ENCODE measurements at regions not wholly inside any gene's neighbourhood (a gene's known extent, or its start where the extent isn't known, plus 50 kb on each side); places are given as distances from the start of the nearest gene placed in this dataset.

DNA sequence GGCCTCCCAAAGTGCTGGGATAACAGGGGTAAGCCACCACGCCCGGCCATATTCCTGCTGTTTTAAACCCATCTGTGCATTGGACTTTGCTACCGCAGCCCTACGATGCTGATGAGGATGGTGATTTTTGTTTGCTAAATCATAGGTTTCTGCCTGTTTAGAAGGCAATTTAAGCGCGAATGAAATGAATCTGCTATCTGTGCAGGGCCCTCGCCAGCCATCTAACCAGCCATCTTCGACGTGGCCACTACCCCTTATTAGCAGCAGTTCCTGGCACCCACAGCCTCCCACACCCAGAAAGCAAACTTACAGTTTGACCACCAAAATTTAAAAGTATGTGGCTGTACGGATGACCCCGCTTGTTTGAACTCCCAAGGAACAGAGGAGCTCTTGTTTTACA is 178.5 kb downstream of the SHOX start:
- TF ChIP-seq, protein P1, sequence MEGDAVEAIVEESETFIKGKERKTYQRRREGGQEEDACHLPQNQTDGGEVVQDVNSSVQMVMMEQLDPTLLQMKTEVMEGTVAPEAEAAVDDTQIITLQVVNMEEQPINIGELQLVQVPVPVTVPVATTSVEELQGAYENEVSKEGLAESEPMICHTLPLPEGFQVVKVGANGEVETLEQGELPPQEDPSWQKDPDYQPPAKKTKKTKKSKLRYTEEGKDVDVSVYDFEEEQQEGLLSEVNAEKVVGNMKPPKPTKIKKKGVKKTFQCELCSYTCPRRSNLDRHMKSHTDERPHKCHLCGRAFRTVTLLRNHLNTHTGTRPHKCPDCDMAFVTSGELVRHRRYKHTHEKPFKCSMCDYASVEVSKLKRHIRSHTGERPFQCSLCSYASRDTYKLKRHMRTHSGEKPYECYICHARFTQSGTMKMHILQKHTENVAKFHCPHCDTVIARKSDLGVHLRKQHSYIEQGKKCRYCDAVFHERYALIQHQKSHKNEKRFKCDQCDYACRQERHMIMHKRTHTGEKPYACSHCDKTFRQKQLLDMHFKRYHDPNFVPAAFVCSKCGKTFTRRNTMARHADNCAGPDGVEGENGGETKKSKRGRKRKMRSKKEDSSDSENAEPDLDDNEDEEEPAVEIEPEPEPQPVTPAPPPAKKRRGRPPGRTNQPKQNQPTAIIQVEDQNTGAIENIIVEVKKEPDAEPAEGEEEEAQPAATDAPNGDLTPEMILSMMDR (conservative IDR thresholded peaks at IDR 0.05) = no peak
- no peaks in the 10 kb centered on the region for H3K36me3 Mint-ChIP-seq (ENCODE audit: low read depth)
- no peaks in the 10 kb centered on the region for H3K4me1 Mint-ChIP-seq
- DNase-seq (ENCODE audit: low read depth, low spot score) = no peak
- no peaks in the 10 kb centered on the region for H3K9me3 Mint-ChIP-seq
- H3K27me3 Mint-ChIP-seq (ENCODE audit: low read depth) = peaks cover 22% of the 10 kb centered on the region
- H3K4me3 Mint-ChIP-seq = no peak overlapping the region
- H3K27ac Mint-ChIP-seq (ENCODE audit: unreplicated experiment) = no peak overlapping the region

DNA sequence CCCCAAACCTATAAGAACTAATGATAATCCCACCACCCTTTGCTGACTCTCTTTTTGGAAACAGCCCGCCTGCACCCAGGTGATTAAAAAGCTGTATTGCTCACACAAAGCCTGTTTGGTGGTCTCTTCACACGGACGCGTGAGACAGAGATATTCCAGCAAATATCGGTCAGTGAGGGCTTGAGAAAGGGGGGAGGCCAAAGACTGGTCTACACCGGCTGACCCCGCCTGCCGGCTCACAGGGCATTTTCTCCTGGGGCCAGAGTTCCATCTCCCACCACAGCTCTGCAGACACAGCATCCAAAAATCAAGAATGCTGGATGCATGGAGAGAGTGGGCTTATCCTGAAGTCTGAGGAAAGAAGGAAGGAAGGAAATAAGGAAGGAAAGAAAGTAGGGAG is 176.0 kb downstream of the SHOX start:
- H3K27me3 Mint-ChIP-seq (ENCODE audit: low read depth) = peaks cover 29% of the 10 kb centered on the region
- TF ChIP-seq, protein P1 (conservative IDR thresholded peaks at IDR 0.05) = no peak
- no peak overlapping the region for H3K27ac Mint-ChIP-seq (ENCODE audit: unreplicated experiment)
- no peak overlapping the region for H3K4me3 Mint-ChIP-seq
- no peaks in the 10 kb centered on the region for H3K4me1 Mint-ChIP-seq
- H3K36me3 Mint-ChIP-seq (ENCODE audit: low read depth) = no peaks in the 10 kb centered on the region
- DNase-seq (ENCODE audit: low read depth, low spot score) = no peak
- H3K9me3 Mint-ChIP-seq = no peaks in the 10 kb centered on the region

DNA sequence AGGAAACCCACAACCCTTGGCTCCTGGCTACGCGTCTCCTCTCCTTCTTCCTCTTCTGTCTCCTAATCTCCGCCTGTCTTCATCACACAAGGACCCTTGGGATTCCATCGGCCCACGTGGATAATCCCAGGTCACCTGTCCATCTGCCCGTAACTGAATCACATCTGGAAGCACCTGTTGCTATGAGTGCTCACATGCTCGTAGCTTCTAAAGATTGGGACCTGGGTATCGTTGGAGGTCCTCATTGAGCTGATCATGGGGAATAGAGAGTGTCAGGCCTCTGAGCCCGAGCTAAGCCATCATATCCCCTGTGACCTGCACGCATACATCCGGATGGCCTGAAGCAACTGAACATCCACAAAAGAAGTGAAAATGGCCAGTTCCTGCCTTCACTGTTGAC is 175.4 kb downstream of the SHOX start:
- Mint-ChIP-seq H3K4me1 (no peaks in the 10 kb centered on the region), H3K36me3 (ENCODE audit: low read depth) (no peaks in the 10 kb centered on the region), H3K27ac (ENCODE audit: unreplicated experiment) (no peak overlapping the region), H3K4me3 (no peak overlapping the region), H3K9me3 (no peaks in the 10 kb centered on the region), H3K27me3 (ENCODE audit: low read depth) (peaks cover 32% of the 10 kb centered on the region)
- TF ChIP-seq, protein P1 (conservative IDR thresholded peaks at IDR 0.05) = no peak
- DNase-seq (ENCODE audit: low read depth, low spot score) = no peak

DNA sequence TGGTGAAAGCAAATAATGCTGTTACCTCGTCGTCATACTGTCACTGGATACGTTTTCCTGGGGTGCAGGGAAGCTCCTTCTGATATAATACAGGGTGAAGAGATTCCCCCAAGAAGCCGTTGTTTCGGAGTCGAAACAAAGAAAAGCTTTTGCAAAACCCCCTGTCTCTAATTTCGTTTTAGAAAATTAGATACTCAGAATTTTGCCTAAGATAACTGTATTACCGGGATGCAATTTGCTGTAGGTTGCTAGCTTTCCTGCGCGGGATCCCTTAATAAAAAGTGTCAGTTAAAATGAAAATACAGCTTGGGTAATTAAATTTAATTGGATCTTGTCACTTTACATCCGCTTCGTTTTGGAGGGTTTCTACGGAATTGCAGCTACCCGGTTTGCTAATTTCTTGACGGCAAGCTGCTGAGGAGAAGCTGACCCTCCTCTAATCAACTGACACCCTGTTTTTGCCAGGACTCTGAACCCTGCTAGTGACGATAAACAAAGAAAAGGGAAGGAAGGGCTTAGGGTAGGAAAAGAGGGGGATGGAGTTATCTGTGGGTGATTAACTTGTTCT is 174.6 kb downstream of the SHOX start:
- no peak overlapping the region for H3K27ac Mint-ChIP-seq (ENCODE audit: unreplicated experiment)
- H3K4me1 Mint-ChIP-seq = no peaks in the 10 kb centered on the region
- H3K27me3 Mint-ChIP-seq (ENCODE audit: low read depth) = peaks cover 32% of the 10 kb centered on the region
- TF ChIP-seq, protein P1 (conservative IDR thresholded peaks at IDR 0.05) = no peak
- DNase-seq (ENCODE audit: low read depth, low spot score) = no peak
- no peaks in the 10 kb centered on the region for H3K9me3 Mint-ChIP-seq
- no peaks in the 10 kb centered on the region for H3K36me3 Mint-ChIP-seq (ENCODE audit: low read depth)
- no peak overlapping the region for H3K4me3 Mint-ChIP-seq

DNA sequence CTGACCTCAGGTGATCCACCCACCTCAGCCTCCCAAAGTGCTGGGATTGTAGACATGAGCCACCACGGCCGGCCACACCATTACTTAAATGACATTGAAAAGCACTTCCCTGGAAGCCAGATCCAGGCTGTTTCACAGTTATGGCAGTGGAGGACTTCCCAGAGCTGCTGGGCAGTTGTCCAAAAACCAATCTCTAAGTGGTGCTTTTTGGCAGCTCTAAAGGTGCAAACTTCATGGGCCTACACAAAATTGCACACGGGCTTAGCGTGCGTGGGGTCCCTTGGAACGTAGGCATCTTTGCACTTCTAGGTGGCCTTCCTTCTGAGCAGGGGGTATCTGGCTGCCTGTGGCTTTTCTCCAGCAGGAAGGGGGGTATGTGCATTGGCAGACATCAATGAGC is 172.3 kb downstream of the SHOX start:
- Mint-ChIP-seq H3K4me1 (no peaks in the 10 kb centered on the region), H3K9me3 (no peaks in the 10 kb centered on the region), H3K36me3 (ENCODE audit: low read depth) (no peaks in the 10 kb centered on the region), H3K27me3 (ENCODE audit: low read depth) (peaks cover 32% of the 10 kb centered on the region), H3K4me3 (no peak overlapping the region), H3K27ac (ENCODE audit: unreplicated experiment) (no peak overlapping the region)
- TF ChIP-seq, protein P1 (conservative IDR thresholded peaks at IDR 0.05) = no peak
- no peak for DNase-seq (ENCODE audit: low read depth, low spot score)
